COLO668 (cell line): ENCODE measurements at regions not wholly inside any gene's neighbourhood (a gene's known extent, or its start where the extent isn't known, plus 50 kb on each side); places are given as distances from the start of the nearest gene placed in this dataset.
A peak's percentile ranks its signal among the peaks of the same experiment; 100 is the strongest.
"Not testable (repeated sequence)": the region's sequence is repeated elsewhere in the genome, so short reads cannot be mapped to it uniquely, and the experiment has no call there.

Experiments used
- DNase-seq: peaks from one replicate; lab custom pipeline; 2025; ENCODE audit not compliant: unreplicated experiment; lab: John Stamatoyannopoulos, UW

DNA sequence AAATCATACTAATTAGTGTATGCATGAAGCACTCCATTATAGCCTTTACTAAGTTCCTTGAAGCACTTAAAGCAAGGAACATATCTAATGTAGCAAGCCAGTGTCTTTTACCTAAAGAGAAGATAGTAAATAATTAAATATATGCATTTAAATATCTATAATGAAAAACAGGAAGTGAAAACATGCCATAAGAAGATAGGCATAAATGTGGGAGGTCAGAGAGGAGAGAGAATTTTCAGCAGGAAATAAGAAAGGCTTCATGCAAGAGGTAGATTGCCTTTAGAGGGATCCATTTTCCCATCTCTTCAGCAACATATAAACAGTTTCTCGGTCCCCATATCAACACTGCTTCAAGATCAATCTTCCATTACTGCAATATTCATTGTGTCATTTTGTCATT, 599.8 kb downstream of the FRK start:
- DNase-seq: no peak

DNA sequence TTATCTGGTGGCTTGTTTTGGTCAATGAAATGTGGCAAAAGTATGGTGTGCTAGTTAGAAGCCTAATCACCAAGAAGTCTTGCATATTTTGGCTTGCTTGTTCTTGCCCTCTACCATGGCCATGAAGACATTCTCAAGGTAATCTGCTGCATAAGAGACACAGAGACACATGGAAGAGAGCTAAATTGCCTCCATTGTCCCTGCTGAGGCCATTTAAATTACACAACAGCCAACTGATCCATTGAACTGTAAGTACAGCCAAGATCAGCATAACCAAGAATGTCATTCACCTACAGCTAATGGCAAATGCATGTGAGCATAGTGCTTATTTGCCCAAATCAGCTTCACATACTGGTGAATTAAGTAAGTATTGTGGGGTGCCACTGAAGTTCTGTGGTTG, 603.8 kb downstream of the FRK start:
- no peak for DNase-seq

DNA sequence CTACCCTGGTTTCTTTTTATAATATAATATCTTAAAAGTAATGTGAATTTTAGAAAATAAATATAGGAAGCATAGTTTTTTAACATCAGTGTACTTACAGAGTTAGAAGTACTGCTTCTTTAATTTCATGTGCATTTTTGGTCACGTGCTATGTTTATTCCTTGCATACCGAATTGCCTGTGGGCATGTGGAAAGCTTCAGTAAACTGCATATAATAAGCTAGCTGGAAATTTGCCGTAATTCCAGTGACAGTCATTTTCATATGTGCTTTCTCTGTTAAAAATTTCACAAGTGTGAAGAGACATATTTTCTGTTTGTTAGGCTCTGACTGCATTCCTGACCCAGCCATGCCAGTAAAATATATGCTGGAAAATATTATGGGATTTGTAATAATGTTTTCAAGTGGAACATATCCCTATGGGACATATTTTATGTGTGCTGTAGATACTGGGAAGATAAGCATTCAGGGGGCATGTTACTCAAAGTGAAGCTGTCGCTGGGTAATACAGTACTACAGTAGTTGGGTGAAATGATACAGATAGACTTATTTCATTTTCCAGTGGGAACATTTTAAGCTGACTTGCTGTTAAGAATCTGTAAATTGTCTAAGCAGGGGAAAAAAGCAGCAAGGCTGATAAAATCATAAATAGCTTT, 616.7 kb downstream of the FRK start:
- no peak for DNase-seq

DNA sequence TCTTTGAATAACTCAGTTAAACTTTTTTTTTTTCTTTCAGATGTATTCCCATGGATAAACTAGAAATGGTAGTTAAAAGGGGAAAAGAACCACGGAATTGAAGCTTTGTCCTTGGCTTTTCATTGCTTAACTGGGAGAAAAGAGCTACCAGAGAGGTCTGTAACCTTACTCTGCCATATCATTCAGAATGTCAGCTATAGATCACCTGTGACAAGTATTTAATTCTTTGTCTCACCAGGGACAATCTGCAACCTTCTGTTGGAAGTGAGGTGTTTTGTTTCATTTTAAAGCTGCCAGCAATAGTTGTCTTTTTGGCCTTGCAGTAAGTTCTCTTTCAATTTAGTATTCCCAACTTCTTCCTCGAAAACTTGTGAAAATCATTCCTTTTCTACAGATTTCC, 618.4 kb downstream of the FRK start:
- no peak for DNase-seq

DNA sequence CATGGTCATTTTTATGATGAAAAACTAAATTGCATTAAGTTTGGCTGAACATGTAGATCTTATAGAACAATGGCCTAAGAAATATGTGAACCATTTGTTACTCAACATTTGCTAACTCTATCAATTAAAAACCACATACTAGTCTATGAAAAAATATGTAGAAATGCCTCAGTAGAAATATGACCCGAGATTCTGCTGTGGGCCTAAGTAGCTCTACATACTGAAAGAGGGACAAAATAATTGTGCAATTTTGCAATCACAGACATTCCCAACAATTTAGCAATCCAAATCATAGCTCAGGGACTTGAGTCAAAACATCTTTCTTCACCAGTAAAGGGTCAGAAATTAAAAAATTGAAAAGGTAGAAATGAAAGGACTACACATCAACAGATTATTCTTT, 619.0 kb downstream of the FRK start:
- no peak for DNase-seq

DNA sequence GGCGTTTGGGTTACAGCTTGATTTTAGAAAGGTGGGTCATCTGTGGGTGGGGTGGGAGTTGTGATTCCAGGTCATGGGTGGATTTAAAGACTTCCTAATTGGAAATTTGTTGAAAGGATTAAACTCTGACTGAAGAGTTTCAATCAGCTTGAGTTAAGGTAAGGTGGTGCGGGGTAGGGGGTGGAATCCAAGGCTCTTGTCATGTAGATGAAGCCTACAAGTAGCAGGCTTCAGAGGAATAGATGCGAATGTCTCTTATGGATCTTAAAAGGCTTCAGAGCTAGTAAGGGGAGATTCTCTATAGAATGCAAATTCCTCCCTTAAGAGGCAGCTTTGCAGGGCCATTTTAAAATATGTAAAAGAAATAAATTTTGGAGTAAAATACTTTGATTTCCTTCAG, 645.3 kb downstream of the FRK start:
- DNase-seq: no peak

DNA sequence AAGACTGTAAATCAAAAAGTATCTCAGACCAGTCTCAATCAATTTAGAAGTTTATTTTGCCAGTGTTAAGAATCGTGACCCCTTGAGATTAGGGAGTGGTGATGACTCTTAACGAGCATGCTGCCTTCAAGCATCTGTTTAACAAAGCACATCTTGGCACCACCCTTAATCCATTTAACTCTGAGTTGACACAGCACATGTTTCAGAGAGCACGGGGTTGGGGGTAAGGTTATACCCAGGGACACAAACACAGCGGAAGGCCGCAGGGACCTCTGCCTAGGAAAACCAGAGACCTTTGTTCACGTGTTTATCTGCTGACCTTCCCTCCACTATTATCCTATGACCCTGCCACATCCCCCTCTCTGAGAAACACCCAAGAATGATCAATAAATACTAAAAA, 645.8 kb downstream of the FRK start:
- not testable (repeated sequence) for DNase-seq

DNA sequence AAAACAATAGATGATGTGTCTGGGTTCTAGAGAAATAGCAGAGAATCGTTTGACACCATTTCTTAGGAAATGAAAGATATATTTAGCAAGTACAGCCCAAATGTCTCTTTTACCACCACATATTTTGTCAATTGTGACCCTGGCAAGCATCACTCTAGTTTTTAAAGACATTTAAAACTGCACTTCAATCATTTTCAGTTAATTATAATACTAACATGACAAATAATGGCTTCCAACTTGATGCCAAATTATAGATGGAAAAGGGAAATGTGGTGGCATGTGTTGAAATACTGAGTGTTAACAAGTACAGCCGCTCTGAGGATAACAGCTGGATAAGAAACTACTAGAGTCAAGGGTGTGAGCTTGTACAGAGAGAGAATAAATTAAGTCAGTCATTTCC, 648.9 kb downstream of the FRK start:
- no peak for DNase-seq

DNA sequence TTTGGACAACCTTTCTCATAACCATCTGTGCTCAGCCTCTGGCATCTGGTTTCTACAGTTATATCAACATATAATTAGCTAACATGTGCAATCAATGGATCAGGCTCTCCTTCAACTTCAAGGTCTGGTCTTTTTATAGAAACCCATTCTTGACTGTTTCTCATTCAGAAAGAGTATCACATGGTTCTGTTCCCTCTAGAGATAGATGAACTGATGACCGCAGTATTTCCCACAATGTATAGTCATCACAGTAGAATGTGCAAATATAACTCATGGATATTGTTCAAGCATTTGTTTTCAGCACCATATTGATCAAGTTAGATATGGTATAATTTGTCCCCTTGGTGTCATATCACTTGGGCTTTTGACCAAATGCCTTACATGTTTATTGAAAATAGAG, 656.2 kb downstream of the FRK start:
- no peak for DNase-seq

DNA sequence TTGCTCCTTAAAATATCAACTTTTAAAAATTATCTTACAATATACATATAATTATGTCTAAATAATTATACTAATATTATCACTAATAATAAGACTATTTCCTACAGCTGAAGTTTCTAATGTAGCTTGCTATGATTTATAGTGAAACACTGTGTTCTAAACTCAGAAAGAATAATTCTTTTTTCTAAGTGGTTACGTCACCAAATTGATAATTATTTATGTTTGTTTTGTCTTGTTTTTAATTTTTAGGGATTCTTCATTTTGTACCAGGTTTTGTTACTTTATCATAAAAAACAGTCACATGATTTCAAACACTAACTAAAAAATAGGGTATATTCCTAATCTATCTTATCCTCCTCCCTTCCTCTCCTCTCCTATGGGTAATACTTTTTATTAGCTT, 662.1 kb downstream of the FRK start:
- no peak for DNase-seq

DNA sequence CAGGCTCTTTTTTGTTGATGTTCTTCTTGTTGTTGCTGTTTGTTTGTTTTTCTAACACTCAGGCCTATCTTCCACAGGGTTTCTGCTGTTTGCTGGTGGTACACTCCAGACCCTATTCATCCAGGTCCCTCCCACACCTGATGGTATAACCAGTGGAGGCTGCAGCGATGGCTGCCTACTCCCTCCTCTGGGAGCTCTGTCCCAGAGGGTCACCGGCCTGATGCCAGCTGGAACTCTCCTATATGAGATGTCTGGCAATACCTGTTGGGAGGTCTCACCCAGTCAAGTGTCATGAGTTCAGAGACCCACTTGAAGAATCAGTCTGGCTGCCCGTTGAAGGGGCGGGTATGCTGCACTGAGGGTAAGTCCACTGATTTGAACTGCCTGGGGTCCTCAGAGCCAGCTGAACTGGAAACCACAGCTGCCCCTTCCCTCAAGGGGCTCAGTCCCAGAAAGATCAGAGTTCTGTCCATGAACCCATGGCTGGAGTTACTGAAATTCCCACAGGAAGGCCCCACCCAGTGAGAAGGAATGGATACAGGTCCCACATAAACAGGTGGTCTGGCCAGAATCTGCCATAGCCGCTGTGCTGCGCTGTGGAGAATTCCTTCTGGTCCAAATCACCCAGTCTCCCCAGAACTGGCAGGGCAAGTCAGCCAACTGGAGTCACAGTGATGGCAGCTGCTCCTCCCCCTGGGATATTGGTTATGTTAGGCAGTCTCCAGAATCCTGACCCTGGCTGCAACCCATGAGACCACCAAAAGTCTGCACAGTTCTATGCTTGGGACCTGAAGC, 664.4 kb downstream of the FRK start:
- no peak for DNase-seq

DNA sequence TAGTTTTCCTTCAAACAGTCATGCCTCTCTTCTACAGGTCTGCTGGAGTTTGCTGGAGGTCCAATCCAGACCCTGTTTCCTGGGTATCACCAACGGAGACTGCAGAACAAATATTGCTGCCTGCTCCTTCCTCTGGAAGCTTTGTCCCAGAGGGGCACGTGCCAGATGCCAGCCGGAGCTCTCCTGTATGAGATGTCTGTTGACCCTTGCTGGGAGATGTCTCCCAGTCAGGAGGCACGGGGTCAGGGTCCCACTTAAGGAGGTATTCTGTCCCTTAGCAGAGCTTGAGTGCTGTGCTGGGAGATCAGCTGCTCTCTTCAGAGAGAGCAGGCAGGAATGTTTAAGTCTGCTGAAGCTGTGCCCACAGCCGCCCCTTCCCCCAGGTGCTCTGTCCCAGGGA, 666.9 kb downstream of the FRK start:
- DNase-seq: no peak

DNA sequence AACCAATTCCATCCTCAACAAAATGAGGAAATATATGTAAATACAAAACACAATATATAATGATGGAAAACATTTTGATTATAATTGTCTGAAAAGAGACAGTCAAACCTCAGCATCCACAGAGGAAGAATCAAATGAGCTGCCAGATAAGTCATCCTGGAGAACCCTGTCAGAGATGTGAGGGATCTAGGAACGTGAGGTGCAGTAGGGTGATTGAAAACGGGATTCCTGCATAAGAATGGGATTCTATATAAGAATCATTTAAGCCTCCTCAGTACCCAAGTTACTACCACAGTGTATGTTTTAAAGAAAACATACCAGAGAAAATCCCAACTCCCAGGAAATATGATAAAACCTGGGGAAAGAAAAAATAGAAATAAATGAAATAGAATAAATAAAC, 690.5 kb downstream of the FRK start:
- no peak for DNase-seq

DNA sequence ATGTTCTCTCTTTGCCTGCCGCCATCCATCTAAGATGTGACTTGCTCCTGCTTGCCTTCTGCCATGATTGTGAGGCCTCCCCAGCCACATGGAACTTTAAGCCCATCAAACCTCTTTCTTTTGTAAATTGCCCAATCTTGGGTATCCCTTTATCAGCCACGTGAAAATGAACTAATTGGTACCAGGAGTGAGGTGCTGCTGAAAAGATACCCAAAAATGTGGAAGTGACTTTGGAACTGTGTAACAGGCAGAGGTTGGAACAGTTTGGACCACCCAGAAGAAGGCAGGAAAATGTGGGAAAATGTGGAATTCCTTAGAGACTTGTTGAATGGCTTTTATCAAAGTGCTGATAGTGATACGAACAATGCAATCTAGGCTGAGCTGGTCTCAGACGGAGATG, 694.9 kb downstream of the FRK start:
- no peak for DNase-seq

DNA sequence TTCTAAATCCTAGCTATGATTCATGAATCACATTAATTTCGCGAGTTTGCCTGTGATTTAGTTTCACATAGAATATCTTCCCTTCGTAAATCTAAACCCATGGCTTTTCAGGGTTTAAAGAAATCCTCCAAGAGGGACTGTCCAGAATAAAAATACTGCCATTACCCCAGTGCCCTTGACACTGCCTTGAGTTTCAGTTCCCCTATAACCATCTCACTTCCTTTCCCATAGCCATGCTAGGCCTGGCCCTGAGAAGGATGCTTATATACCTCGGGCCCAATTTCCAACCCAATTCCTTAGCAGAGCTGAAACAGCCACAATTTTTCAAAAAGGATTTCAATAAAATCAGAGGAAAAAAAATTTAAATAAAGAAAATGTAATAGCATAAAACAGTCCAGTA, 697.3 kb downstream of the FRK start:
- DNase-seq: no peak

DNA sequence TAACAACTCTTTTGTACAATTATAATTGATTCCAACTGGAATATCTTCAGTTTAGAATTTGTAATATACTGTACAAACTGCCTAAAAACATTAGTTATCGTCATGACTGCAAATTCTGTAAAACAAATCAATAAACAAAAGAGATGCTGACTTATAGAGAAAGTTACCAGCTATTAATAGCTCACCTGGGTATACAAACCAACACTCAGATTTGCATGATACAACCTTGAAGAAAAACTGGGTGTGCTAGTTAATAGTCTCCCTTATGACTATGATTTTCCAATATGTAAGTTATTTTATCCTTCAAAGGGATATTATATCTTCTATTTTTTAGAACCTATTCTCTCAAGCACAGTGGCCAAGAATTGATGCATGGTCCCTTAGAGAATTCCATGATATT, 698.5 kb downstream of the FRK start:
- no peak for DNase-seq

DNA sequence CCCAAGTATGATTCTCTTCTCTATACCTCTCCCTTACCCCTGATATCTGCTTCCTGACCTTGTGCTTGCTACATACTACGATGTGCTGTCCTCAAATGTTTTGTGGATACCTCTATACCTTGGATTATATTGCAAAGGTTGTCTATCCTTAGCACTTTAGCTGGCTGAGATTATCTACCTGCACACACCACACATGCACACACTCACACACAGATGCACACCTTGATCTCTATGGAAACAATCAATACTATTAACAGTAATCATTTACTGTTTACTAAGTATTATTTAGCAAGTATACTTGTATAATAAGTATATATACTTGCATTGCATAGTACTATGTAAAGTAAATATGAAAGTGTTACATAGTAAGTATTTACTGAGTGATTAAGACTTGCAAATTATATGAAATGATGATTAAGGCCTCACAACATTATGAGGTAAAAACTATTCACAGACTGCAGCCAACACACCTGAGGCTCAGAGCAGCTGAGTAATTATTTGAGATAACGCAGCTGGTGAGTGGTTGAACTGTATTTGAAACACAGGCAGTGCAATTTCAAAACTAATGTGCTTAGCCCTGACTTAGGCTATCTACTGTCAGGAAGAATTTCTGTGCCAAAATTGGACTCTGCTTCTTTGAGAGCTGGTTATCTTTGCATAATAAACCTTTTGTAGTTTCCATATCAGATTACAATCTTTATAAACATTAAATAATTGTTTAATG, 699.9 kb downstream of the FRK start:
- DNase-seq: peak; percentile 26

DNA sequence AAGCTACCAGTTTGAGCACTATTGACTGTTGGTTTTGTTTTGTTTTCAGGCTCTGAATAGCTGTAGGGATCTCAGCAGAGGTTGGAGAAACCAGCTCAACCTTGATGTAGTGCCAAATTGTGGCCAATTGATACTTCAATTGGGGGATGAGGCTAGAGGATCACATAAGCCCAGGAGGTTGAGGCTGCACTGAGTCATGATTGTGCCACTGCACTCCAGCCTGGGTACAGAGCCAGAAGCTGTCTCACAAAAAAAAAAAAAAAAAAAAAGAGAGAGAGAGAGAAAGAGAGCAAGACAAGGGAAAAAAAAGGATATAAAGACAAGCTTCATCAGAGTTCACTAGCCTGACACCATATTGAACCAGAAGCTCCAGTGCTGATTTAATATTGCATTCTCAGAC, 702.1 kb downstream of the FRK start:
- DNase-seq: no peak

DNA sequence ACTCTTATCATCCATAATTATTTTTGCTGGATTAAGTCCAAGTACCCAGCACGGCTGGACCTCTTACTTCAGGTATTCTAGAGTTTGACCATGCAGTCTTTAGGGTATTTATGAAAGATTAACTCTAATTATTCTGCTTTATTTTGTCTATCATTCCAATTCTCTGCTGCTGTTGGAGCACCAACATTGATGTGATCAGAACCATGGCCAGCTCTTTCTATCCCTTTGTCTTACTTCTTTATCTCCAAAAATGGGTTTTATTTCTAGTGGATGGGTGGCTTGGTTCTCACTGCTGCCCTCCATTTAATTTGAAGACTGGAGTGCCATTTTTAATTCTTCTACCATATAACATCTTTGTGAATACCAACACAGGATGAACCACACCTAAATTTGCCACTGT, 704.3 kb downstream of the FRK start:
- no peak for DNase-seq

DNA sequence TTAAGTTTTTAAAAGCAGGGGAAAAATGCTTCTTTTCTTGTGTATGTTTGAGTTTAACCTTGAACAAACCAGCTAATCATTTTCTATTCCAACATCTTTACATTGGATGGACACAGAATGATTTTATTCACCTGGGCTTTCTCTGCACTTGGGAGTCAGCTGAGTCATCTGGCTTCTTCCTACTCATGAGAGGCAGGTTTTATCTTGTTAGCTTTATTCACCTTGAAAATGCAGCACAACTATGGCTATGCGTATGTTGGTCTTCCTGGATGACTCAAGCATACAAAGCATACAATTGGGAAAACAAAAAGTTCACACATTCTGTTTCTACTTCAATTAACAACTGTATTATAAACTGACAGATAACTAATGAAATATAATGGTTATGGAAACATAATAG, 737.7 kb downstream of the FRK start:
- no peak for DNase-seq

DNA sequence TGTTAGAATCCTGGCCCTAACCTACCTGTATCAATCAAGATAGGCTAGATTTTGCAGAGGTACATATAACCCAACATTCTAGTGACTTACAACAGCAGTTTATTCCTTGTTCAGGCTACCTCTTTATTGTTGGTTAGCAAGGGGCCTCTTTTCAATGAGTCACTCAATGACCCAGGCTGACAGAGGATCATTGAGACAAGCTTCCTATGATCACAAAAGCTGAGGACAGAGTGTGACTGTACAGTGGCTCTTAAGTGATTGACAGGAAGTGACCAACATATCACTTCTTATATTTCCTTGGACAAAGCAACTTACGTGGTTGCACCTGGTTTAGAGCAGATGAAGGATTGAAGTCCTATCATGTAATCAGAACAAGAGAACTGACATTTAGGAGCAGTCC, 740.9 kb downstream of the FRK start:
- DNase-seq: no peak

DNA sequence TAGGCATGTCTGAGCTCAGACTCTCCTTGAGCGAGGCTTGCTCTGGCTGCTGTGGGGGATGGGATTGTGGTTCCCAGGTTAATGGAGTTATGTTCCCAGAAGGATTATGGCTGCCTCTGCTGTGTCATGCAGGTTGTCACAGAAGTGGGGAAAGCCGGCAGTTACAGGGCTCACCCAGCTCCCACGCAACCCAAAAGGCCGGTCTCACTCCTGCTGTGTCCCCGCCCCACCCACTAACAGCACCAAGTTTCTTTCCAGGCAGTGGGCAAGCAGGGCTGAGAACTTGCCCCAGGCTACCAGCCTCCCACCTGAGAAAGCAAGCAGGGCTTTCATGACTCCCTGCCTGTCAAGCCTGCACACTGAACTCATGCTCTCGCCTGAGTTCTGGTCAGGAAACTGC, 750.5 kb downstream of the FRK start:
- no peak for DNase-seq
